LNCAP (cell line): ENCODE measurements at regions not wholly inside any gene's neighbourhood (a gene's known extent, or its start where the extent isn't known, plus 50 kb on each side); places are given as distances from the start of the nearest gene placed in this dataset.

Source experiments
- CTCF ChIP-seq: fragments of 450-650 bp; IDR thresholded peaks from 2 replicates; pipeline ENCODE4 v1.5.1; 2017; ENCODE audit warnings: mild to moderate bottlenecking

- TF ChIP-seq CTCF, result no peak
Observed at GRCh38 chr1:194866153-194866552, 1679.7 kb upstream of the B3GALT2 start.

GRCh38 chr1:194865383-194865782, 1679.0 kb upstream of the B3GALT2 start:
- no peak for TF ChIP-seq CTCF

- TF ChIP-seq CTCF, result no peak
Observed at GRCh38 chr1:194862129-194862528, 1675.7 kb upstream of the B3GALT2 start.

GRCh38 chr1:194860248-194861201, 1674.1 kb upstream of the B3GALT2 start:
- TF ChIP-seq CTCF, result no peak

- no peak for TF ChIP-seq CTCF
Observed at GRCh38 chr1:194857413-194857812, 1671.0 kb upstream of the B3GALT2 start.

GRCh38 chr1:194848846-194849245, 1662.4 kb upstream of the B3GALT2 start:
- TF ChIP-seq CTCF, result no peak

GRCh38 chr1:194846488-194846887, 1660.1 kb upstream of the B3GALT2 start:
- TF ChIP-seq CTCF, result no peak
